Omental fat pad (tissue), 3 donors: ENCODE measurements at regions not wholly inside any gene's neighbourhood (a gene's known extent, or its start where the extent isn't known, plus 50 kb on each side); places are given as distances from the start of the nearest gene placed in this dataset.
"Not testable (repeated sequence)": the region's sequence is repeated elsewhere in the genome, so short reads cannot be mapped to it uniquely, and the experiment has no call there.

Experiments used
- ATAC-seq: fragments of 150-250 bp; one replicate; pipeline ENCODE4 v1.9.1; 2016; ENCODE audit warnings: mild to moderate bottlenecking, moderate library complexity; ENCODE audit not compliant: low FRiP score
- DNase-seq: peaks from one replicate; pipeline ENCODE4 v3.0.0-alpha.2; 2019; ENCODE audit warnings: low spot score
- CTCF ChIP-seq, 3 donors: fragments of 450-650 bp; IDR thresholded peaks; one replicate each; pipeline ENCODE4 v1.5.1; 2016 to 2017; ENCODE audit warnings: antibody characterized with exemption in 3 of 3, mild to moderate bottlenecking in 3 of 3, moderate library complexity in 2 of 3

GRCh38 chr13:53447863-53448262 lies 419.2 kb downstream of the OLFM4 start:
- no peak for TF ChIP-seq CTCF (IDR thresholded peaks at IDR 0.05)
- ATAC-seq: no peak
- DNase-seq: no peak

- not testable (repeated sequence) for ATAC-seq, DNase-seq
Measured at GRCh38 chr13:53452263-53452808, 423.7 kb downstream of the OLFM4 start.

GRCh38 chr13:53460796-53461195 lies 432.2 kb downstream of the OLFM4 start:
- ATAC-seq (no peak), DNase-seq (no peak)
- TF ChIP-seq CTCF (IDR thresholded peaks at IDR 0.05): no peak

- DNase-seq: no peak
- TF ChIP-seq CTCF (IDR thresholded peaks at IDR 0.05): no peak
- ATAC-seq: no peak
Measured at GRCh38 chr13:53463106-53463505, 434.5 kb downstream of the OLFM4 start.

GRCh38 chr13:53466576-53466975 lies 438.0 kb downstream of the OLFM4 start:
- DNase-seq: no peak
- no peak for ATAC-seq
- TF ChIP-seq CTCF (IDR thresholded peaks at IDR 0.05): no peak

- TF ChIP-seq CTCF (IDR thresholded peaks at IDR 0.05): no peak
- DNase-seq (no peak), ATAC-seq (no peak)
Measured at GRCh38 chr13:53473397-53473796, 444.8 kb downstream of the OLFM4 start.

- ATAC-seq: no peak
- DNase-seq: no peak
- TF ChIP-seq CTCF (IDR thresholded peaks at IDR 0.05): no peak
Measured at GRCh38 chr13:53474878-53475277, 446.3 kb downstream of the OLFM4 start.

- no peak for DNase-seq
- TF ChIP-seq CTCF (IDR thresholded peaks at IDR 0.05): no peak
- ATAC-seq: no peak
Measured at GRCh38 chr13:53490752-53491151, 462.1 kb downstream of the OLFM4 start.
